Ectodermal cell (in vitro differentiated cells): ENCODE measurements at regions not wholly inside any gene's neighbourhood (a gene's known extent, or its start where the extent isn't known, plus 50 kb on each side); places are given as distances from the start of the nearest gene placed in this dataset.

Source experiments
- H3K27ac ChIP-seq: 2 replicates; pipeline ENCODE4 v1.7.0; 2013; ENCODE audit warnings: mild to moderate bottlenecking, low read depth, low read length; ENCODE audit not compliant: insufficient read depth, poor library complexity, severe bottlenecking
- H3K27me3 ChIP-seq: 2 replicates; pipeline ENCODE4 v1.7.0; 2013; ENCODE audit warnings: mild to moderate bottlenecking, low read length; ENCODE audit not compliant: insufficient read depth, control insufficient read depth, poor library complexity, severe bottlenecking
- H3K36me3 ChIP-seq: one replicate; pipeline ENCODE4 v1.7.0; 2013; ENCODE audit warnings: low read length; ENCODE audit not compliant: control insufficient read depth, insufficient read depth
- H3K4me1 ChIP-seq: one replicate; pipeline ENCODE4 v1.7.0; 2013; ENCODE audit warnings: low read length; ENCODE audit not compliant: control insufficient read depth, insufficient read depth
- H3K4me3 ChIP-seq: 2 replicates; pipeline ENCODE4 v1.7.0; 2013; ENCODE audit warnings: low read depth, low read length, control low read depth; ENCODE audit not compliant: insufficient read depth
- H3K9me3 ChIP-seq: 2 replicates; pipeline ENCODE4 v1.7.0; 2013; ENCODE audit warnings: mild to moderate bottlenecking, low read length, moderate library complexity; ENCODE audit not compliant: control insufficient read depth
- WGBS, 2 experiments: methylation state at CpG; one replicate each; pipeline ENCODE4 v1.1.7; 2013; ENCODE audit warnings: missing lambda C conversion rate in 2 of 2; 5-methylcytosine and 5-hydroxymethylcytosine counted together

- Histone ChIP-seq H3K27me3 (no peaks in the 10 kb centered on the region), H3K4me3 (no peak overlapping the region), H3K4me1 (no peaks in the 10 kb centered on the region), H3K9me3 (no peaks in the 10 kb centered on the region), H3K36me3 (no peaks in the 10 kb centered on the region), H3K27ac (no peak overlapping the region)
- WGBS, 2 experiments: 85 to 87% methylated on average over 9 of the region's 9 CpGs
These were observed 136.6 kb upstream of the FAM20C start for GRCh38 chr7:55690-56248.

- Histone ChIP-seq H3K36me3 (no peaks in the 10 kb centered on the region), H3K4me1 (no peaks in the 10 kb centered on the region), H3K9me3 (no peaks in the 10 kb centered on the region), H3K27me3 (no peaks in the 10 kb centered on the region), H3K4me3 (no peak overlapping the region), H3K27ac (no peak overlapping the region)
- WGBS, 2 experiments: 83 to 86% methylated on average over 18 of the region's 18 CpGs
These were observed 136.0 kb upstream of the FAM20C start for GRCh38 chr7:56291-56913.

GRCh38 chr7:57071-57470 lies 135.3 kb upstream of the FAM20C start:
- Histone ChIP-seq H3K4me3 (no peak overlapping the region), H3K9me3 (no peaks in the 10 kb centered on the region), H3K27me3 (no peaks in the 10 kb centered on the region), H3K27ac (no peak overlapping the region), H3K4me1 (no peaks in the 10 kb centered on the region), H3K36me3 (no peaks in the 10 kb centered on the region)
- 96% methylated on average over 8 of the region's 8 CpGs for WGBS, 2 experiments

- Histone ChIP-seq H3K4me1 (no peaks in the 10 kb centered on the region), H3K27ac (no peak overlapping the region), H3K4me3 (no peak overlapping the region), H3K36me3 (no peaks in the 10 kb centered on the region), H3K9me3 (no peaks in the 10 kb centered on the region), H3K27me3 (no peaks in the 10 kb centered on the region)
- WGBS, 2 experiments: 95 to 96% methylated on average over 9 of the region's 9 CpGs
These were observed 134.7 kb upstream of the FAM20C start for GRCh38 chr7:57482-58255.

- Histone ChIP-seq H3K27ac (no peak overlapping the region), H3K9me3 (no peaks in the 10 kb centered on the region)
- WGBS, 2 experiments: 92 to 93% methylated on average over 7 of the region's 7 CpGs
These were observed 134.1 kb upstream of the FAM20C start for GRCh38 chr7:58316-58715.

GRCh38 chr7:59079-60016 lies 133.0 kb upstream of the FAM20C start:
- no peaks in the 10 kb centered on the region for H3K4me1 ChIP-seq
- H3K27ac ChIP-seq: no peak overlapping the region
- H3K4me3 ChIP-seq: no peak overlapping the region
- no peaks in the 10 kb centered on the region for H3K27me3 ChIP-seq
- no peaks in the 10 kb centered on the region for H3K36me3 ChIP-seq
- 47 to 56% methylated on average over 15 to 16 of the region's 16 CpGs for WGBS, 2 experiments
- no peaks in the 10 kb centered on the region for H3K9me3 ChIP-seq

More at GRCh38 chr7:58316-58715, 134.1 kb upstream of the FAM20C start:
- Histone ChIP-seq H3K4me3 (no peak overlapping the region), H3K27me3 (no peaks in the 10 kb centered on the region), H3K4me1 (no peaks in the 10 kb centered on the region), H3K36me3 (no peaks in the 10 kb centered on the region)

- H3K27ac ChIP-seq: no peak overlapping the region
- H3K36me3 ChIP-seq: no peaks in the 10 kb centered on the region
- peaks cover 5% of the 10 kb centered on the region for H3K4me1 ChIP-seq
- H3K27me3 ChIP-seq: no peaks in the 10 kb centered on the region
- 91 to 92% methylated on average over 16 of the region's 16 CpGs for WGBS, 2 experiments
- no peaks in the 10 kb centered on the region for H3K9me3 ChIP-seq
- no peak overlapping the region for H3K4me3 ChIP-seq
These were observed 132.2 kb upstream of the FAM20C start for GRCh38 chr7:60017-60675.

- Histone ChIP-seq H3K27ac (no peak overlapping the region), H3K4me3 (no peak overlapping the region), H3K4me1 (peaks cover 5% of the 10 kb centered on the region), H3K27me3 (no peaks in the 10 kb centered on the region), H3K36me3 (no peaks in the 10 kb centered on the region), H3K9me3 (no peaks in the 10 kb centered on the region)
- WGBS, 2 experiments: 92 to 94% methylated on average over 9 of the region's 9 CpGs
These were observed 131.7 kb upstream of the FAM20C start for GRCh38 chr7:60706-61105.

- Histone ChIP-seq H3K4me1 (peaks cover 5% of the 10 kb centered on the region), H3K4me3 (no peak overlapping the region), H3K9me3 (no peaks in the 10 kb centered on the region), H3K36me3 (no peaks in the 10 kb centered on the region), H3K27ac (no peak overlapping the region), H3K27me3 (no peaks in the 10 kb centered on the region)
- WGBS, 2 experiments: 92 to 93% methylated on average over 9 of the region's 9 CpGs
These were observed 131.3 kb upstream of the FAM20C start for GRCh38 chr7:61111-61510.
